NCI-H2196 treated with DMSO at 0.1 percent for 48 hours (cell line): ENCODE measurements at regions not wholly inside any gene's neighbourhood (a gene's known extent, or its start where the extent isn't known, plus 50 kb on each side); places are given as distances from the start of the nearest gene placed in this dataset.
"Not testable (repeated sequence)": the region's sequence is repeated elsewhere in the genome, so short reads cannot be mapped to it uniquely, and the experiment has no call there.

Experiments used
- DNase-seq: peaks from one replicate; lab custom pipeline; 2025; ENCODE audit not compliant: unreplicated experiment; lab: John Stamatoyannopoulos, UW

DNA sequence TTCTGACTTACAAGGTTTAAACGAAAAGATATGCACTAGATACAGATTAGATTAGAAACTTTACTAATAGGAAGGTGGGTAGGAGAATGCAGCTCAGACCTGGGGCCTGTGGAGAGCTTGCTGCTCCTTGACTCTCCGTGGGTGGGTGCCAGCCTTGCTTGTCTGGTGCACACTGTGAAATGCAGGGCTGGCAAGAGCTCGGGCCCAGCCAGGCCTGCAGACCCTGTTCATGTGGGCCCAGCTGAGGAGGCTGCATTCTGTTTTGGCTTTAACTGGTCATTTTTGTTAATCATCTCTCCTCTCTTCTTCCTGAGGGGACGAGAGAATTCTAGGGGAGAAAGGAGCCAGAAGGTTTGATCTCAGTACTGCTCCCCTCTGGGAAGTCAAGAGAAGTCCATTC, 325.4 kb downstream of the QKI start:
- no peak for DNase-seq

DNA sequence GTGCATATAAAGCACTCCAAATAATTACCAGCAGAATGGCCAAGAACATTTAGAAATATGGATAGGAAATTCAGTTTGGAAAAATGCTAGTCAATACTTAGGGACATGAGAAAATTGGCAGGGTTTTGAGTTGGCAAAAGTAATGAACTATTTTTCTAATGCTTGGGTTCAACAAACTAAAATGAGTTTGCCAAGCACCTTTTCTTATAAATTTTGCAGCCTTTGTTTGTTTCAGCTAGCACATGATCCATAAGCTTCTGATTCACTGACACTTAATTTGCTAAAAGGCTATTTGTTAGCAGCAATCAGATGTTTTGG, 324.8 kb downstream of the QKI start:
- no peak for DNase-seq

DNA sequence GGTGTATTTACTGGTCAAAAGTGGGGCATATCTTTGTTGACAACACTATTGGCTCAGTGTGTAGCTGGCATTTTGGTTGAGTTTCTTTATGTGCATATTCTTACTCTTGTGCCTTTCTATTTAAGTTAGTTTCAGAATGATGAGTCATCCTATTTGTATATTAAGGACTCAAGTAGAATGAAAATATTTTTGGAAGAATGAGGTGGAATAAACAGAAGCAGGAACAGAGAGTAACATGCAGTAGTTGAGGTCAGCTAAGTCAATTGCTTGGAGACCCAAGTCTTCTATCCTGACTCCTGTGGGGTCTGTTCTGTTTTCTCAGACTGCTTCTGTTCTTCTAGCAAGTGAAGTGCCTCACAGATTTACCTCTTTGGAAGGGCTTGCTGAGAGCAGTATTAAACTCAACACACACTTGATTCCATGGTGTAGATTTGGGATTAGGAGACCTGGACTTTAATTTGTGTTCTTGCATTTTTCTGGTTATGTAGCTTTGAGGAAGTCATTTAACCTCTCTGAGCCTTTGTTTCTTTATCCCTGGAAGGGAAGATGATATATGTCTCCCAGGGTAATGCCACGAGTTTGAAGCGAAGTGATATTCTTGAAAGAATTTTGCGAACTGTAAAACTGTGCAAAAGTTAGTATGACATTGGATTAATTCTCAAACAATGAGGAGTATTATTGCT, 324.3 kb downstream of the QKI start:
- DNase-seq = no peak

DNA sequence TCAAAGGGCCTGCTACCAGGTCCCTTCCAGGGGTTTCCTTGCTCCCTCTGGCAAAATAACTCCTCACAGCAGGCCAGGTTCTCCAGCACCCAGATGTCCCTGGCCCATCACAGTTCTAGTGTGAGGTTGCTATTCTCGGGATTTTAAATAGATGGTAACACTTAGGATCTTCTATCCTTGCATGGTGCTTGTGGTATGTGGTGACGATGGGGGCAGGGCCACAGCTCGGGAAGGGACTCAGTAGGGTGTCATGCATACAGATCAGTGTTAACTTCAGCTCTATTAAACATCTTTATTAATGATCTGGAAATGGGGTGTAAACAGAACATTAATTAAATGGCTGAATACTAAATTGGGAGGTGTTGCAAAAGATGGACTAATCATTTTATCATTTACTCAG, 323.8 kb downstream of the QKI start:
- no peak for DNase-seq

DNA sequence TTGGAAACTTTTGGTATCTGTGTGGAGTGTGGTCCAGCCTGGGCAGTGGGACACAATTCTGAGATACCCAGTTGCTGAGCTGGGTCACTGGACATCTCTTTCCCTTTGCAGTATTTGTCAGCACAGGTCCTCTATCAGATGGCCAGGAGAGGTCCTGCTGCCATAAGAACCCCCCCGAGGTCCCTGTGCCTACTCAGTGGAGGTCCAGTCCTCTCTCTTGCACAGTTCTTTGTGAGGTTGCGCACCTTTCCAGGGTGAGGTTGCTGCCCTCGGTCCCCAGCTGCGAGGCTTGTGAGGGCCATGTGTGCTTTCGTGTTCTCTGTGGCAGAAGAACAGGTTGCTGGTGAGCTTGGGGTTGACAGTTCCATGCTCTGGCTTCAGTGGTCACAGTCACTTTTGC, 320.6 kb downstream of the QKI start:
- DNase-seq = no peak

DNA sequence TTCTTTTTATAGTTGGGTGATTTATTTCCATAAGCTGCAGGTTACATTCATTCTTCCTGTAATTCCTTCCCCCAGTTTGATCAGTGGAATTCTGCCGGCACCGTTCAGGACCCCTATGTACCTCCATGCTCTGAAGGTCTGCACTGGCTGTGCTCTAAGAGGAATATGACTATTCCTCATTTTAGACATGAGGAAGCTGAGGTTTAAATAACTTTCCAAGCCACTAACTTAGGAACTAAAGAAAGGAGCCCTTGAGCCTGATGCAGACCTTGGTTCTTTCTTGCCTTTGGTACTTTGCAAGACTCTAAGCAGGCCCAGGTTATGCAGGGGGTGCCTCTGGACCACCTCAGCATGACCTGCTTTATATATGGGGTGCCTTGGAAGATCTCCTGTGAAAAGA, 318.5 kb downstream of the QKI start:
- DNase-seq = no peak

DNA sequence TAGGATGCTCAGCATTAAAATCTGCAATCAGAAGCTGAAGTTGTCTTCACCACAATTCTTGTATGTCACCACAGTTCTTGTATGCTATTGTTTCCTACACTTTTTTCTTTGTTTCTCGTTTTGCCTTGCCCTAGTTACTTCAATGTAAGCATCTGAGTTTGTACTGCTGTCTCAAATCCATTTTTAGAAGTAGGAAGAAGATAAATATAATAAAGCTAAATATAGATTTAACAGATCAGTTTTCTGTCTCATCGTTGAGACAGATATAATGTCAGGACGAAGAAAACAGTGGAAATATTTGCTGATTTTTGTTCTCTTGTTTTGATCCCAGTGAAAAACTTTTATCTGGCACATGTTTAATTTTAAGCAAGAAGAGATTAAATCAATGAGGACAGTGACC, 318.0 kb downstream of the QKI start:
- no peak for DNase-seq

DNA sequence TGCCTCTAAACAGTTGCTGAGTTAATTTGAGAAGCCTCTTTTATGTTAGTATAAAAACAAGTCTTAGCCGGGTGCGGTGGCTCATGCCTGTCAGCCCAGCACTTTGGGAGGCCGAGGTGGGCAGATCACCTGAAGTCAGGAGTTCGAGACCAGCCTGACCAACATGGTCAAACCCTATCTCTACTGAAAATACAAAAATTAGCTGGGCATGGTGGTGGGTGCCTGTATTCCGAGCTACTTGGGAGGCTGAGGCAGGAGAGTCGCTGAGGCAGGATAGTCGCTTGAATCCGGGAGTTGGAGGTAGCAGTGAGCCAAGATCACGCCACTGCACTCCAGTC, 317.5 kb downstream of the QKI start:
- DNase-seq = not testable (repeated sequence)

DNA sequence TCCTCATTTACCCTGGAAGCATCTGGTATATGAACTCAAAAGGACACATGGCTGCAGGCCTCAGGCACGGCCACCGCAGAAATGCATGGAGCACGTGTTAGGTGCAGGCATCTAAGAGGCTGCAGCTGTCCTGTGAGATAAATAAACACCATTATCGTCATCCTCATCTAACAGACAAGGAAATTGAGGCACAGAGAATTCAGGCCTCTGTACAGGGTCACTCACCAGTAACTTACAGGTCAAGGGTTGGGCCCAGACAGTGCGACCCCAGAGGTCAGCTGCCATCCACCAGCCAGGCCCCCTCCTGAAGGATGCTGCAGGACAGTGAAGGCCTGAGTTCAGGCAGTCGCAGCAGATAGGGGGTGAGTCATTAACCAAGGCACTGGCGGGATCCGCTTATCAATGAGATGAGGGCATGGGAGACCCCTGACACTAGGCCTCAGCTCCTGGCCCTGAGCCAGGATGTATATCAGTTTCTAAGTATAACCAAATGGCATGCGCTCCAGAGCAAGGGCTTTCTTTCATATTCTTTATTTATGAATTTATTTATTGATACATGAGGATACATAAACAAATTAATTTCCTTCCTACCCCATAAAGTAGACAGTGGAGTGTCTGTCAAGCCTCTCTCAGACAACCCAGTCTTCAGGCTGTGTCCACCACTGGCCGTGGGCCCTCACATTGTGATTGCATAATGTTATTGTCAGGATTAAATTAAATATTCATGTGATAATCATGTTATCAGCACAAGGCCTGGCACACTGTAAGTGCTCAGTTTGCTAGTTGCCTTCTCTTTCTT, 316.9 kb downstream of the QKI start:
- DNase-seq = no peak

DNA sequence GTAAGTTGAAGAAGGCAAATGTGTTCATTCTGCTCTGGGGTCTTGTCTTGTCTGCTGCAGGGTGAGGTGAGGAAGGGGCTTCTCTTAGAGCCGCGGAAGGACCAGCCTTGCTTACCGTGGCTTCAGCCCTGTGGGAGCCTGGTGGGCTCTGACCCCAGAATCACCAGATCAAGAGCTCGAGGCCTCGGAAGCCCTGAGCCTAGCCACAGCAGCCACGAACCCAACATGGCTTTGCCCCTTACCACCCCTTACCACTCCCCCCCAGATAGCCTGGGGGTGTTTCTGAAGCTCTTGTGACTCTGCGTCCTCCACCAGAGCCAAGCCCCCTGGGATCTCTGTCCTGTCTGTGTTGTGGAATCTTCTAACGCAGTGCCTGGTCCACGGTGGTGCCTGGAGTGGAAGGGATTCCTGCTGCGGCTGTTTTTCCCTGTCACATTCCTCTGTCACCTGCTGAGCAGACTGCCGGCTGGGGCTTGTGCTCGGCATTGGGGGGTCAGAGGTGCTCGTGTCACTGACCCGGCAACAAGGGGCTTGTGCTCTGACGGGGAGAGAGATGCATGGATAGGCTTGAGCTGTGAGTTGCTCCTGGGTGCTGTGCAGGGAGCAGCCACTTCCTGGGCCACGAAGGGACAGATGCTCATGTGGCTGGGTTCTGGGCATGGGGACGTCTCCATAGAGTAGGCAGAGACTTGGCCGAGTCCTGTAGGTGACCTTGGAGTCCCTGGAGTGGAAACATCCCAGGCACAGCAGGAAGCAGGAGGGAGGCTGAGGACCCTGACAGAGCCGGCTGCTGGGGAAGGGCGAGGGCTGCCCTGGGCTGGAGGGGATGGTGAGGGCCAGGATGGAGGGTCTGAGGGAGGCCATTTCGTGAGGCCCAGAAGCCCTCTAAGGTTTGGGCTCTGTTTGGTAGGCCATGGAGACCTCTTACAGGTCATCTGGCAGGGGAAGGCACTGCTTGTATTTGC, 316.0 kb downstream of the QKI start:
- DNase-seq = no peak

DNA sequence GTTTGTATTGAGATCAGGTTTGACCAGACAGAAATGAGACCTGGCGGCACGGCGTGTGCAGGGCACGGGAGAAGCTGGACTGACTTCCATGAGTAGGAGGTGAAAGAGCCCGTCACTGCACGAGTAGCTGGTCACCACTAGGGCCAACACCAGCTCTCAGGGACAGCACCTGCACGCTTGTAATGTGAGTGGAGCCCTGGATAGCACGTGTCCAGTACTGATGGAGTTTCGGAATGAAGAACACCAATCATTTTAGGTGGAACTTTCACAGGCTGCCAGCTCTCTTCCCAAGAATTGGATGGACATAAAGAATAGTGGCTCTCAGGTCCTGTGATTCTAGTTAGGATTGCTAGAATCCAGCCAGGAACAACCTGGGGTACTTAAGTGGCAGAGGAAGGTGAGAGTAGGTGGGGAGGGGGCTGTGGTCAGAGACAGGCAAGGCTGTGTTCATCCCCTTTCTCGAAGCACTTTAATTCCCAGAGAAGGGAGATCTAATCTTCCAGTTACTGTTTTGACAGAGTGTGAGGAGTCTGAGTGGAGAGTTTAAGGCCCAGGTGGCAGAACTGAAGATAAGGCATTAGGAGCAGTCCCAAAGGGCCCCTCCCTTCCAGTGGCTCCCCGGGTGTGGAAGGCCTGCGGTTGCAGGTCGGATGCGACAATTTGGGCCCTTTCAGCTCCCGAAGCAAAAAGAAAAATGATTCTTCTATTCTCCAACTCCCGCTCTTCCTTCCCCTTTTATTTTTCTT, 314.8 kb downstream of the QKI start:
- no peak for DNase-seq

DNA sequence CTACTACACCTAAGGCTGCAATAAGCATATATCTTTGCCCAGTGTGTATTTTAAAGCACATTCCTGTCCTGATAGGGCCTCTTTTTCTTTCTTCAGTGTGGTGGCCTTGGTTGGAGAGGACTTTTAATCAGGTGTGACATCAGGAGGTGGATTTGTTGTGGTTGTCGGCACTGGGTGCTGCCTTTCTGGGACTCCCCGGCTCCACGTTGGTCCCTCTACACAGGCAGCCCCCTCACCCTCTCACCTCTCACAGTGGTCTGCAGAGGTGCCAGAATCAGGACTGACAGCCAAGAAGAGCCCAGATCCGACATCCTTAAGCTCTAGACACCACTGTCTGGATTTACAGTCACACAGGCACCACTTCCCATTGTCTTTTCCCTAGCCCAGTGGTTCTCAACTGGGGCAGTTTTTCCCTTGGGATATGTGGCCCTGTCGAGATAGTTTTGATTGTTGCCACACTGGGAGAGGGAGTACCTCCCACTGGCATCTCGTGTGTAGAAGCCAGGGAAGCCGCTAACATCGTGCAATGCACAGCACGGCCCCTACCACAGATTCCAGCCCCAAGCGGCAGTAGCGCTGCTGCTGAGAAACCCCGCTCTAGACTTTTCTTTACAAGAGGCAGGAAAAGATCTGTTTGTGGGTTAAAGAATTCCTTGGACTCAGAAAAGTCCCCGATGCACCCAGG, 314.1 kb downstream of the QKI start:
- DNase-seq = no peak

DNA sequence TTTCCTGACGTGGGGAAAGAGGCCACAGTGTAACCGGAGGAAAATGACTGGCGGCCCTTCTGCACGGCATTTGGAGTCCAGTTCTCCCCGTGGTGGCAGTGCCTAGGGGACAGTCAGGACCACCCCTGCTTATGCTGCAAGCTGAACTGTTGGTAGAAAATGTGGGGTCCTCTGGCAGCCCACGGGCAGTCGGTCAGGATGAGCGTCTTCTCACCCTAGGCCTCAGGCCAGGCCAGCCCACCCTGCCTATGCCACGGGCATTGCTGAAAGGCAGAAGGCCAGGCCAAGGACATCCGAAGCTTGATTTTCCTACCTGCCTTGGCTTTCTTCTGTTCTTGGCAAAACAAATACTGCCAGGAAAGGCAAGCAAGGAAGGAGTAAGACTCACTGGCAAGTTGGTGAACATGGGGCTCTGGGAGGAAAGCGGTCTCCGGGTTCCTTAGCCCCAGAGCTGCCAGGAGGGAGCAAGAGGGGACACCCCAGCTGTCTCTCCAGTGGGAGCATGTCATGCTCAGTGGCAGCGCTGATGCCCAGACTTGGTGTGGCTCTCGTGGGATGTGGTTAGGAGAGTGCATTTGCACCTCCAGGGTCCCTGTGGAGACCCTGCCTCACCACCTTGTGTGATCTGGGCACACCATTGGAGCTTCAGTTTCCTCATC, 311.6 kb downstream of the QKI start:
- no peak for DNase-seq

DNA sequence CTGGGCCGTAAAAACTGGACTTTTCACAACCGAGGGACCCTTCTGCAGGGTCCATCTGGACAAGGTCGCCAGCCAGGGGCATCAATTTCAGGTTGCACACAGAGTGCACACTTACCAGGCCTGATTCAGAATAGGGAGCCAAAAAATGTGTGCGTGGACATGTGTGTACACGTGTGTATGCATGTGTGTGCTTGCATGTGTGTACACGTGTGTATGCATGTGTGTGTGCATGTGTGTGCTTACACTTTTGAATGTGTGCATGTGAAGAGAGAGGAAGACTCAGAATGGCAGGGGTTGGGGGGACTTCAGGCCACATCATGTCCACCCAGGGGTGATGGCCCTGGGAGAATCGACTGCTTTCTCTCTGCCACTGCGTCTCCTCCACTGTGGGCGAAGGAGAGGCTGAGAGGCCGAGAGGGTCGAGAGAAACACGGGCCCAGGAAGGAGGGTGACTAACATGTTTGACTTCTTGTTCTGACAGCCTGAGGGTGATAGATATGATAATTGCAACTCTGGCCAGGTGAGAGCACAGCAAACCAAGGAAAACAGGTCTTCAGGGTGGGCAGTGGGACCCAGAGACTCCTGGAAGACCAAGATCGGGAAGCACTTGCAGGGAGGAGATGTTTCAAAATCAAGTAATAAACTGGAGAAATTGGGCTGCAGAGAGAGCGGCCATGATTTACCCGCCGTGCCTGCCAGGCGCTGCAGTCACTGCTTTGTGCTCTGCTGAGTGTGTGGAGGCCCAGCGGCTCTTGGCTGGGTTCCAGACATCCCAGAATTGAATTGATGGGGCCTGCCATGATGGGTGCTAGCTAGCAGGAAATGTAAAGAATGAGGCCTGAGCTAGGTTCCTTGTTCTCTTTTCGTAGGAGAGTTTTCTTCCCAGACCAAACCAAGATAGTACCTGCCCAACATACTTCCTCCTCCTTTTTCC, 310.8 kb downstream of the QKI start:
- no peak for DNase-seq

DNA sequence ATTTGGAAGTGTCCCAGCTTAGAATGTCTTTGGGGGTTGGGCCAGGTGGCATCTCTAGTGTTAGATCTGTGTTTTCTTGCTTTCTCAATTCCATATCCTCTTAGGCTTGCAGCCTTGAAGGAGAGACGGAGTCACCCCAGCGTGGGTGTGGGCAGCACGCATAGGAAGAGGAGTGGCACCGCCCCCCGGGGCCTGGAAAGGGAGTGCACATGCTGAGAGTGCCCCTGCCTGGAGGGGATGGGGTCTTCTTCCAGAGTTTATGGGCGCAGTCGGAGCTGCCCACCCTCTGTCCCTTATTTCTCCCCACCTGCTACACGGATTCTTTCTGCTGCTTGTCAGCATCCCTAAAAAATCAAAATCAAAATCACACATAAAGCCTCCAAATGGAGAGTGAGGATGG, 309.7 kb downstream of the QKI start:
- no peak for DNase-seq

DNA sequence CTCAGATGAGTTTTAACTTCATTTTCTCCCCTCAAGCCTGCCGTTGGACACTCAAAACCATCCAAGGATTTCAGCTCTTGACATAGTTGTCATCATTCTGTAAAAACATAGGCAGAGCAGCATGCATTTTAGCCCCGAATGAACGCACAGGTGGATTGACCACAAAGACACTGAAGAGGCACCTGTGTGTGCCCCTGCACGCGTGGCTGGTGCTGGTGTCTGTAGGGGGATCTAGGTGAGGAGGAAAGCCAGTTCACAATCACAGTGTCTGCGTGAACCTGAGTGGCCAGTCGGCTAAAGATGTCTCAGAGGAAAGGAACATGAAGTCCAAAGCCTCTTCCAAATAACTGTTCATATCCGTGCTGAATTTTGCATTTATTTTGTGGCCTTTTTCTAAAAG, 309.2 kb downstream of the QKI start:
- no peak for DNase-seq

DNA sequence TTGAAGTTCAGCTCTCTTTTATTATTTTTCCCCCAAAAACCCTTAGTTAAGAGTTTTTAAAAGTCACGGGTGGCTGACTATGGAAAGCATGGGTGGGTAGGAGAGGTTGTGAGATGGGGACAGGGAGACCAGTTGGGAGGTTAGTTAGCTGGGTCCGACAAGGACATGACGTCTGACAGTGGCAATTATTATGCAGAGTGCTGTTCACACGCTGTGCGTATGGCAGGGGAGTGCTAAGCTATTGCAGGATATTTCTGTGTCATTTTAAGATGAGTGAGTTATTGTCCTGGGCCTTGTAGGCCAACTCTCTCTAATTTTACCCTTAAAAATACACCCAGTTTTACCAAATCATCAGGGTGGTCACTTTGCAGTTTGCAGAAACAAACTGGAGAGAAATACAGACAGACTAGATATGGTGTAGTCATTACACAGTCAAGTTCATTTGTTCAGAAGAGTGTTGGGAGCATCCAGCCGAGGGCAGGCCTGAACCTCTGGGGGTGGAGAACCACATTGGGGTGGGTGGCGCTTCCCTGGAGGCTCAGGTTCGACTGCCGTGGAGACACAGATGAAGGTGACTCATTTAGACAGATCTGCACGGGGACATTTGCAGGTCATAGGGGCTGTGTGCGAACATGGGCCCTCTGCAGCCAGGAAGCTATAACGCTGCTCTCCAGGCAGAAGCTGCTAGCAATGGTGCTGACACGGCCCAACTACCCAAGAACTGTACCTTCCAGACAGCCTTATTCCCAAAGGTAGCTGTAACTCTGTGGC, 307.6 kb downstream of the QKI start:
- DNase-seq = no peak

DNA sequence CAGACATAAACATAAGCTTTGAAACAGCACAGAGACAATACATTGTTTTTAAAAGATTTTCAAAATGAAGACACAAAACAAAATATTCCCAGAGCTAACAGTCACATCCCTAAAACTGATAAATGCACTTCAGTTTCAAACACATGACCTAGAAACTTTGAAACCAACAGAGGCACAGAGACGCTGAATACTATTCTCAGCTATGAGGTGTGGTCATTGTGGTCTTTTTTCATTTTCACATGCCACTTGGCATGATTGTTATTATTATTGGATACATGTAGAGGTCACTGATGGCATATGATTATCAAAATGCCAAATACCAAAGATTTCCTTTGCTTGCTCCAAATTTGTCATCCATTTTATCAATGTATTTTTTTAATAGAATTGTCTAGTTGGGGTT, 306.9 kb downstream of the QKI start:
- DNase-seq = no peak
